ENCODE measurements at regions not wholly inside any gene's neighbourhood (a gene's known extent, or its start where the extent isn't known, plus 50 kb on each side); places are given as distances from the start of the nearest gene placed in this dataset.

DNA sequence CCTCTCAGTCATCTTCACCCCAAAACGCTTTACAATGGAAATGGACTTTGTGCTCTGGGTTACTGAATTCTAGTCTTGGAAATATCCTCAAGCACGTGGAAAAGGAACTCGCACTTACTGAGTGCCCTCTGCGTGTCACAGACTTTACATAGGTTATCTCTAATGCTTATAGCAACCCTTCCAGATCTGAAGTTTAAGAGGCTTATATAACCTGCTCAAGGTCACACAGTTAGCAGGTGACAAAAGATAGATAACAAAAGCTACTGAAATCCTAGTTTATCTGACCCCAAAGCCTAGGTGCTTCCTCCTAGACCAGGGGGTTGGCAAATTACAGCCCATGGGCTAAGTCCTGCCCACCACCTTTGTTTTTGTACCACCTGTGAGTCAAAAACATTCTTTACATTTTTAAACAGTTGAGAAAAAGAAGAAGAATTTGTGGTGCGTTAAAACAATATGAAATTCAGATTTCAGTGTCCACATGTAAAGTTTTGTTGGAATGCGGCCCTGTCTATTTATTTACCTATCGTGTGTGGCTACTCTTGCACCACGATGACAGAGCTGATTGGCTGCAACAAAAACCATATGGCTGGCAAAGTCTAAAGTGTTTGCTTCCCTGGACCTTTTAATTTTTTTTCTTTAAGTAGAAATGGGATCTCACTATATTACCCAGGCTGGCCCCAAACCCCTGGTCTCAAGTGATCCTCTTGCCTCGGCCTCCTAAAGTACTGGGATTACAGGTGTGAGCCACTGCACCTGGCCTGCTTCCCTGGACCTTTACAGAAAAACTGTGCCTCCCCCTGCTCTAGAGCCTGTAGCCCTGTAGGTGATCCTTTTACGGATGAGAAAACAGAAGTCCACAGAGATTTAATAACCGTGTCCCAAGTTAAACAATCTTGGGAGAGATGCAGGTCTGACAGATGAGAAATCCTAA lies 110.2 kb upstream of the RREB1 start:
- Histone ChIP-seq H3K36me3 (ENCODE audit: control insufficient read depth, insufficient read depth, low read length) (no peaks in the 10 kb centered on the region), H3K4me3 (replicated peaks; ENCODE audit: low read depth, low read length) (no peak overlapping the region), H3K27me3 (replicated peaks; ENCODE audit: control insufficient read depth, insufficient read depth, low read length) (no peaks in the 10 kb centered on the region)
- TF ChIP-seq, protein P1, sequence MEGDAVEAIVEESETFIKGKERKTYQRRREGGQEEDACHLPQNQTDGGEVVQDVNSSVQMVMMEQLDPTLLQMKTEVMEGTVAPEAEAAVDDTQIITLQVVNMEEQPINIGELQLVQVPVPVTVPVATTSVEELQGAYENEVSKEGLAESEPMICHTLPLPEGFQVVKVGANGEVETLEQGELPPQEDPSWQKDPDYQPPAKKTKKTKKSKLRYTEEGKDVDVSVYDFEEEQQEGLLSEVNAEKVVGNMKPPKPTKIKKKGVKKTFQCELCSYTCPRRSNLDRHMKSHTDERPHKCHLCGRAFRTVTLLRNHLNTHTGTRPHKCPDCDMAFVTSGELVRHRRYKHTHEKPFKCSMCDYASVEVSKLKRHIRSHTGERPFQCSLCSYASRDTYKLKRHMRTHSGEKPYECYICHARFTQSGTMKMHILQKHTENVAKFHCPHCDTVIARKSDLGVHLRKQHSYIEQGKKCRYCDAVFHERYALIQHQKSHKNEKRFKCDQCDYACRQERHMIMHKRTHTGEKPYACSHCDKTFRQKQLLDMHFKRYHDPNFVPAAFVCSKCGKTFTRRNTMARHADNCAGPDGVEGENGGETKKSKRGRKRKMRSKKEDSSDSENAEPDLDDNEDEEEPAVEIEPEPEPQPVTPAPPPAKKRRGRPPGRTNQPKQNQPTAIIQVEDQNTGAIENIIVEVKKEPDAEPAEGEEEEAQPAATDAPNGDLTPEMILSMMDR (IDR thresholded peaks at IDR 0.05; ENCODE audit: insufficient read depth, low read length, poor library complexity, severe bottlenecking), result no peak
- no peak for DNase-seq (ENCODE audit: extremely low read depth, insufficient read length)

DNA sequence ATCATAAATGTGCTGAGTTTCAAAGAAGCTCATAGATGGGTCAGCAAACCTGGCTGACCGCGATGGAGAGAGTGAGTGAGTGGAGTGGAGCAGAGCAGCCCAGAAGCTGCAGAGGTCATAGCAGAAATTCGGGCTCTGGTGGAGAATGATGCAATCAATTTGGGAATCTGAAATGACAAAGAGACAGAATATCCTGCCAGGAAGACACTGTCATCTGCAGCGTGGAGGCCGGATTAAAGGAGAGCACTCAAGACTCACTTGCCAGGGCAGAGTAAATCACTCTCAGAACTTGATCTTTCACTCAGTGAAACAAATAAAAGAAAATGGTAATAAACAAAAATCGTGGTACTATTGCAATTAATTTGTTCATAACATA lies 109.6 kb upstream of the RREB1 start:
- no peaks in the 10 kb centered on the region for H3K36me3 ChIP-seq (ENCODE audit: control insufficient read depth, insufficient read depth, low read length)
- no peak for DNase-seq (ENCODE audit: extremely low read depth, insufficient read length)
- H3K4me3 ChIP-seq (replicated peaks; ENCODE audit: low read depth, low read length), result no peak overlapping the region
- TF ChIP-seq, protein P1 (IDR thresholded peaks at IDR 0.05; ENCODE audit: insufficient read depth, low read length, poor library complexity, severe bottlenecking), result no peak
- H3K27me3 ChIP-seq (replicated peaks; ENCODE audit: control insufficient read depth, insufficient read depth, low read length), result no peaks in the 10 kb centered on the region

GRCh38 chr6:7000825-7001777 lies 106.7 kb upstream of the RREB1 start:
- no peak for DNase-seq (ENCODE audit: extremely low read depth, insufficient read length)
- TF ChIP-seq, protein P1 (IDR thresholded peaks at IDR 0.05; ENCODE audit: insufficient read depth, low read length, poor library complexity, severe bottlenecking), result no peak
- Histone ChIP-seq H3K4me3 (replicated peaks; ENCODE audit: low read depth, low read length) (no peak overlapping the region), H3K36me3 (ENCODE audit: control insufficient read depth, insufficient read depth, low read length) (no peaks in the 10 kb centered on the region), H3K27me3 (replicated peaks; ENCODE audit: control insufficient read depth, insufficient read depth, low read length) (no peaks in the 10 kb centered on the region)

DNA sequence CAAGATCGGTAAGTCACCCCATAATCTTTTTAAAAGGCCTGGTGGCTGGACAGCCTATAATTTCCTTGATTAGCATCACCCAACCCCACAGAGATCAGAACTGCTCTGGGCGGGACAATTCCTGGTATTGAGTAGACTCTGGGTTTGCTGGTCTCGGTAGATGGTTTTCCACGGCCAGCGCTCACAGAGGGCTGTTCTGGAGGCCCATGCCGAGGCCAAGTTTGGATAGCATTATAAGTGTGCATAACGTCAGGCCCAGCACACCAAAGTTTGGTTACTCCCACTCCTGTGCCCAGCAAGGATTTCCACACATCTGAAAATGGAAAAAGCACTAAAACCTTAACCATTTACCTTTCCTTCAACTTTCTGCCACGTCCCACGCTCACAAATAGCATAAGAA lies 104.7 kb upstream of the RREB1 start:
- Histone ChIP-seq H3K4me3 (replicated peaks; ENCODE audit: low read depth, low read length) (no peak overlapping the region), H3K27me3 (replicated peaks; ENCODE audit: control insufficient read depth, insufficient read depth, low read length) (no peaks in the 10 kb centered on the region), H3K36me3 (ENCODE audit: control insufficient read depth, insufficient read depth, low read length) (no peaks in the 10 kb centered on the region)
- no peak for DNase-seq (ENCODE audit: extremely low read depth, insufficient read length)
- TF ChIP-seq, protein P1 (IDR thresholded peaks at IDR 0.05; ENCODE audit: insufficient read depth, low read length, poor library complexity, severe bottlenecking), result no peak

DNA sequence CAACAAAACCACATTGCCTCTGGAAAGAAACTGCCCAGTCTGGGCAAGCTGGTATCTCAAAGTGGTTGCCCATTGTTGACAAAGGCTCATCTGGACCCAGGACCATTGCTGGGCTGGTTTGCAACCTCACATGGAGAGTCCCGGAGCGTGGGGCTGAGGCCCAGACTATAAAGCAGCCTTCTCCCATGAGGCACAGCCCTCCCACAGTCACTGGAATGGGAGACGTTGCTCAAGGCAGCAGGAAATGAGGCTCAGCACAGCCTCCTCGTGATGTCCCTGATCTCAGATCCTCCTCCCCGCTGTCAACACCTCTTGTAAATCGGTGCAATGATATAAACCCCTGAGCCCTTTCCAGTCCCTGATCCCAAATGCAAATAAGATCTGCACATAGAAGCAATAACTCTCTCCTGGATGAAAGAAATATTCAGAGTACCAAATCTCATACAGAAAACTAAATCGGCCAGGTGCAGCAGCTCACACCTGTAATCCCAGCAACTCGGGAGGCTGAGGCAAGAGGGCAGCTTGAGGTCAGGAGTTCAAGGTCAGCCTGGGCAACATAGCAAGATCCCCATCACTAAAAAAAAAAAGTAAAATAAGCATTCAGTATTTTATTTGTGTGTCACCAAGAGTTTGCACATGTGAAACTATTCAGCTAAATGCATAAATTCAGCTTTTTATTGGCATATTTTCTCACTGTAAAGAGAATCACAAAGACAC lies 103.0 kb upstream of the RREB1 start:
- Histone ChIP-seq H3K36me3 (ENCODE audit: control insufficient read depth, insufficient read depth, low read length) (no peaks in the 10 kb centered on the region), H3K27me3 (replicated peaks; ENCODE audit: control insufficient read depth, insufficient read depth, low read length) (no peaks in the 10 kb centered on the region), H3K4me3 (replicated peaks; ENCODE audit: low read depth, low read length) (no peak overlapping the region)
- DNase-seq (ENCODE audit: extremely low read depth, insufficient read length), result no peak
- TF ChIP-seq, protein P1 (IDR thresholded peaks at IDR 0.05; ENCODE audit: insufficient read depth, low read length, poor library complexity, severe bottlenecking), result no peak
